Vagina (tissue), 2 donors: ENCODE measurements at regions not wholly inside any gene's neighbourhood (a gene's known extent, or its start where the extent isn't known, plus 50 kb on each side); places are given as distances from the start of the nearest gene placed in this dataset.

Source experiments
- DNase-seq, 2 donors: peaks; one replicate each; pipeline ENCODE4 v3.0.0-alpha.2; 2017; ENCODE audit errors: extremely low spot score in 2 of 2
- H3K27ac ChIP-seq: fragments of 200-600 bp; sonication (generic); one replicate; pipeline ENCODE4 v1.5.1; 2019
- H3K27me3 ChIP-seq: fragments of 200-600 bp; sonication (generic); one replicate; pipeline ENCODE4 v1.5.1; 2019
- H3K36me3 ChIP-seq, 2 donors: fragments of 200-600 bp; sonication (generic); one replicate each; pipeline ENCODE4 v1.5.1; 2017 to 2019
- H3K4me1 ChIP-seq: fragments of 200-600 bp; sonication (generic); one replicate; pipeline ENCODE4 v1.5.1; 2019
- H3K4me3 ChIP-seq, 2 donors: fragments of 200-600 bp; sonication (generic); 1 replicate in 1 of 2; 2 replicates in 1 of 2; pipeline ENCODE4 v1.5.1; 2016 to 2019
- H3K9me3 ChIP-seq: fragments of 200-600 bp; sonication (generic); one replicate; pipeline ENCODE4 v1.5.1; 2019
- CTCF ChIP-seq, 3 experiments: fragments of 450-650 bp in 2 of 3; fragments of 200-600 bp in 1 of 3; sonication (generic) in 1 of 3; IDR thresholded peaks; one replicate each; pipeline ENCODE4 v1.5.1; 2017 to 2019; ENCODE audit warnings: antibody characterized with exemption in 3 of 3, mild to moderate bottlenecking in 2 of 3, moderate library complexity in 2 of 3
- POLR2A ChIP-seq, 2 donors: fragments of 450-650 bp; IDR thresholded peaks; one replicate each; pipeline ENCODE4 v1.6.1; 2017; ENCODE audit warnings: antibody characterized with exemption in 2 of 2, mild to moderate bottlenecking in 2 of 2, moderate library complexity in 2 of 2
- POLR2AphosphoS5 ChIP-seq, 2 donors: sonication (generic); formaldehyde crosslinking; IDR thresholded peaks; one replicate each; pipeline ENCODE4 v1.9.0; 2017; ENCODE audit warnings: antibody characterized with exemption in 2 of 2, mild to moderate bottlenecking in 2 of 2, low read depth in 1 of 2; ENCODE audit not compliant: insufficient read depth in 1 of 2
- intact Hi-C: fragments of 100-400 bp; cut with DNase I; formaldehyde crosslinking; loops from one replicate; pipeline ENCODE4 v1.15.1; 2023

GRCh38 chr5:171606414-171607024 is 179.1 kb upstream of the SMIM23 start:
- Histone ChIP-seq H3K36me3 (no peaks in the 10 kb centered on the region), H3K4me3 (no peak overlapping the region), H3K27me3 (no peaks in the 10 kb centered on the region), H3K9me3 (no peaks in the 10 kb centered on the region), H3K4me1 (no peaks in the 10 kb centered on the region), H3K27ac (no peak overlapping the region)
- no peak for DNase-seq
- intact Hi-C loops, result no loop called here
- no peak for TF ChIP-seq POLR2AphosphoS5 (IDR thresholded peaks at IDR 0.05; ENCODE audit: insufficient read depth in 1 of 2, low read depth in 1 of 2)
- no peak for TF ChIP-seq CTCF (IDR thresholded peaks at IDR 0.05)
- TF ChIP-seq POLR2A (IDR thresholded peaks at IDR 0.05), result no peak

DNA sequence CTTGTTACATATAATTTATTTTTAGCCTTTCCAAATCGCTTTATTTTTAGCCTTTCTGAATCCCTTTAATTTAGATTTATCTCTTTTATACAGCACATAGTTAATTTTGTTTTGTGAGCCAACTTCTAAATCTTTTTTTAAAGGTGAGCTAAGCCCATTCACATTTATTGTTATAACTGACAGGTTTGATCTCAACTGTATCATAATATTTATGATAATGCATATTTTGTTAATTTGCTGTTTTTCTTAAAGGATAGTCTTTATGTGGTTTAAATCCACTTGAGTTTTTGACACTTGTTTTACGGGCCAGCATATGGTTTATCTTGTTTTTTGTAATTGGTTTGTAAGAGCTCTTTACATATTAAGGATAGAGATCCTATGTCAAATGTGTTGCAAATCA is 177.8 kb upstream of the SMIM23 start:
- Histone ChIP-seq H3K27ac (no peak overlapping the region), H3K4me1 (no peaks in the 10 kb centered on the region), H3K4me3 (no peak overlapping the region), H3K9me3 (no peaks in the 10 kb centered on the region), H3K27me3 (no peaks in the 10 kb centered on the region), H3K36me3 (no peaks in the 10 kb centered on the region)
- no peak for TF ChIP-seq CTCF (IDR thresholded peaks at IDR 0.05)
- no peak for TF ChIP-seq POLR2A (IDR thresholded peaks at IDR 0.05)
- TF ChIP-seq POLR2AphosphoS5 (IDR thresholded peaks at IDR 0.05; ENCODE audit: insufficient read depth in 1 of 2, low read depth in 1 of 2), result no peak
- intact Hi-C loops, result no loop called here
- DNase-seq, result no peak

DNA sequence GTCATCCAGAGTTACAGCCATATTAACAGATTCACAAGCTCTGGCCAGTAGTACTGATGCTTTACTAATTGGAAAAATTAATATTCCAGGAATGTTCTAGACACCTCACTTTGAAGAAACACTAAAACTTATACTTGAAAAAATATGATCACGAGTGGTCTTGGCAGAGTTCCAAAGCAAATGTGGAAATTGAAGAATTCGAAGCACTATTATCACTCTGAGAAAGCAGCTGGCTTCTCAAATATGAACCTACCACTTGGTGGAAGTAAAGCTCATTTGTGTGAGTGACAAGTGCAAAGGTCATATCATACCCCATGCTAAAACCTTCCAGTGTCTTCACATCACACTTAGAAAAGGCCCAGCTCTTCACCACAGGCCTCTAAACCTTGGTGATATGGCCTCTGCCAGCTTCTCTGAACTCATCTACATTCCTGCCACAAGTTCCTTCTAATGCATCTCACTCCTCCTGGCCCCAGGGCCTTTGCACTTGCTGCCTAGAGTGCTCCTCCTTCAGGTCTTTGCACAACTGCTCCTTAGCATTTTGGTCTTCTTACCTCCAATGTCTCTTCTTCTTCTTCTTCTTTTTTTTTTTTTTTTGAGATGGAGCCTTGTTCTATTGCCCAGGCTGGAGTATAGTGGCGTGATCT is 175.7 kb upstream of the SMIM23 start:
- intact Hi-C loops, result no loop called here
- H3K27me3 ChIP-seq, result no peaks in the 10 kb centered on the region

DNA sequence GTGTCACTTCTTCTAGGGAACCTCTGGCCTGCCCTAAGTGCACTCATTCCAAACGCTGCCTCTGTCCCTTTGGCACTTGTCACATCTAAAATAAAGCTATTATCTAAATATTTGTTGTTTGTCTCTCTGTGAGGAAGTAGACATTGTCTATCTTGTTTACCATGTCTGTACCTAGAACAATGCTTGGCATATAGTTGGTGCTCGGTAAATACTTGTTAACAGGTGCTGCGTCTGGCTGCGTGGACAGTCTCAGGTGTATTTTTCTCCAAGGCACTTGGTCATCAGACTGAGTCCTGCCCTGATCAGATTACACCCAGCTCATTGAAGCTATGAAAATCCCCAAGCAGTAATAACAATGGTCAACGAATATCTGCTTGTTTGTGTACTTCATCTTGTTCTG is 174.9 kb upstream of the SMIM23 start:
- intact Hi-C loops, result no loop called here
- DNase-seq, result no peak
- no peak overlapping the region for H3K27ac ChIP-seq
- H3K36me3 ChIP-seq, result no peaks in the 10 kb centered on the region
- H3K9me3 ChIP-seq, result no peaks in the 10 kb centered on the region
- TF ChIP-seq CTCF (IDR thresholded peaks at IDR 0.05) (no peak), POLR2A (IDR thresholded peaks at IDR 0.05) (no peak), POLR2AphosphoS5 (IDR thresholded peaks at IDR 0.05; ENCODE audit: insufficient read depth in 1 of 2, low read depth in 1 of 2) (no peak)
- no peaks in the 10 kb centered on the region for H3K27me3 ChIP-seq
- H3K4me1 ChIP-seq, result no peaks in the 10 kb centered on the region
- H3K4me3 ChIP-seq, result no peak overlapping the region

More for the DNA sequence above, 175.7 kb upstream of the SMIM23 start:
- no peak overlapping the region for H3K27ac ChIP-seq
- H3K36me3 ChIP-seq, result no peaks in the 10 kb centered on the region
- no peaks in the 10 kb centered on the region for H3K4me1 ChIP-seq
- TF ChIP-seq CTCF (IDR thresholded peaks at IDR 0.05), result no peak
- TF ChIP-seq POLR2AphosphoS5 (IDR thresholded peaks at IDR 0.05; ENCODE audit: insufficient read depth in 1 of 2, low read depth in 1 of 2), result no peak
- no peak for TF ChIP-seq POLR2A (IDR thresholded peaks at IDR 0.05)
- H3K9me3 ChIP-seq, result no peaks in the 10 kb centered on the region
- H3K4me3 ChIP-seq, result no peak overlapping the region
- DNase-seq, result no peak

GRCh38 chr5:171612749-171613148 is 172.9 kb upstream of the SMIM23 start:
- no peak for TF ChIP-seq POLR2A (IDR thresholded peaks at IDR 0.05)
- TF ChIP-seq POLR2AphosphoS5 (IDR thresholded peaks at IDR 0.05; ENCODE audit: insufficient read depth in 1 of 2, low read depth in 1 of 2), result no peak
- TF ChIP-seq CTCF (IDR thresholded peaks at IDR 0.05), result no peak
- Histone ChIP-seq H3K27me3 (no peaks in the 10 kb centered on the region), H3K36me3 (no peaks in the 10 kb centered on the region), H3K27ac (no peak overlapping the region), H3K4me1 (no peaks in the 10 kb centered on the region), H3K4me3 (no peak overlapping the region), H3K9me3 (no peaks in the 10 kb centered on the region)
- intact Hi-C loops, result no loop called here
- no peak for DNase-seq
